GM18505 (cell line): ENCODE measurements at regions not wholly inside any gene's neighbourhood (a gene's known extent, or its start where the extent isn't known, plus 50 kb on each side); places are given as distances from the start of the nearest gene placed in this dataset.

Source experiments
- ATAC-seq: cut with Tn5 transposase; IDR thresholded peaks from one replicate; pipeline ENCODE4 v1.9.1; 2021; ENCODE audit not compliant: unreplicated experiment
- POLR2A ChIP-seq: IDR thresholded peaks from 4 replicates; pipeline ENCODE4 v1.6.1; 2011; ENCODE audit warnings: borderline replicate concordance; ENCODE audit not compliant: insufficient read depth, insufficient read length; ENCODE audit errors: extremely low read depth

DNA sequence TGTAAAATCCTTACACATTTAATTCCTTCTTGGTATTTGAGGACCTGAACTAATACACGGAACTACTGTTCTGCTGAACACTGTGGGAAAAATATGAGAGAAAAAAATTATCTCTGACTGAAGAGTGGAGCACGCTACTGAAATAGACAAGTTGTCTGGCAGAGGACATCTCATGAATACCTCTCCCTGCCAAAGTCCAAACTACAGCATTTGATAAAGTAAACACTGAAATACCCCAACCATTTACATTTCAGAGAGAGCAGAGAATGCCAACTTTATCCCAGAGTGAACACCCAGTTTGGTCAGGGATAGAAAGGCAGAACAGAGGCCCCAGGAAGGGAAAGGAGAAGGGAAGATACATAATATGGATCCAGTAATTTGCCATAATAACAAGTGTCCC lies 920.7 kb downstream of the SQOR start:
- no peak for TF ChIP-seq POLR2A
- no peak for ATAC-seq

GRCh38 chr15:46556010-46556409 lies 921.2 kb downstream of the SQOR start:
- no peak for TF ChIP-seq POLR2A
- no peak for ATAC-seq

GRCh38 chr15:46556559-46557379 lies 921.9 kb downstream of the SQOR start:
- ATAC-seq: no peak
- TF ChIP-seq POLR2A: no peak

DNA sequence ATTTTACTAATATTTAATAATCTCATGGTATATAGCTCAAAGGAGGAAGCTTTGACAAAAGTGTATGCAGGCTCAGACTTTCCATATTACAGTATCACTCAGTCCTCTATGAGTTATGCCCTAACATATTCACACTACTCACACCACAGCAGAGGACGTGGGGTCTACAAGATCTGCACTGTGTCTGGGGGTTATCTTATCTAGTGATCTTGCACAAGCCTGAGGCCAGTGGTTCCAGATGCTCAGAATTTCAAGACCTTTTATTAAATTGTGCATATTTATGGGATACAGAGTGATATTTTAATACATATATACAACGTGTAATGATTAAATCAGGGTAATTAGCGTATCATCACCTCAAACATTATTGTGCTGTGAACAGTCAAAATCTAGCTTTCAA lies 933.1 kb downstream of the SQOR start:
- TF ChIP-seq POLR2A: no peak
- ATAC-seq: no peak

DNA sequence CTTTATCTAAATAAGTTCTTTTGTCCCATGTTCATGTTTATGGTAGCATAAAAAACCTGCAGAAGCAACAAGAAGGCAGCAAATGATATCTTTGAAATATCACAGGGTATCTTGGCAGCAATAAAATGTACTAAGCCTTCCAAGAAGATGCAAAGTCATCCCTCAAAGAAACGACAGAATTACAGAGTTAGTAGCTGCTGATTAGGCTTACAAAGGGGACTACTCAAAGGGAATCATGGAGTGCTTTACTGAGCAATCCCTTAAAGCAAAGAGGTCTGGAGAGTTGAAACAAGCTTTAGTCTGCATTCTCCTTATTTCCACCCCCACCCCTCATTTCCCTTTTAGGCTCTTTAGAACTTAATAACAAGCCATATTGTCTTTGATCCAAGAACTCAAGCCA lies 935.0 kb downstream of the SQOR start:
- no peak for TF ChIP-seq POLR2A
- no peak for ATAC-seq

- no peak for ATAC-seq
- TF ChIP-seq POLR2A: no peak
These were observed 942.0 kb downstream of the SQOR start for GRCh38 chr15:46576646-46577395.

DNA sequence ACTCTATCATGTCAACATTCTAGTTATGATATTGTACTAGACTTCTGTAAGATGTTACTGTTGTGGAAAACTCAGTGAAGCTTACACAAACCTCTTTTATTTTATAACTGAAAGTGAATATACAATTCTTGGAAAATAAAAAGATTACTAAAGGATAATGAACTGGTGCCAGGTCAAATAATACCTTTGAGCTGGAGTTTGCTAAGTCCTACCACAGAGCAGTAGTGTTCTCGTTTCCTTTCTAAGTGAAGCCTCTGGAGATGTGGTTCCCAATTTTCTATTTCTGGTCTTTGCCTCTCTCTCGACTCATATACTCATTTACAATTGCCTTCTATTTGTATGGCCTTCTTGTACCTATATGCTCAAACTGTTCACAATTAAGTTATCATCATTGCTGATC lies 942.9 kb downstream of the SQOR start:
- TF ChIP-seq POLR2A: no peak
- ATAC-seq: no peak

DNA sequence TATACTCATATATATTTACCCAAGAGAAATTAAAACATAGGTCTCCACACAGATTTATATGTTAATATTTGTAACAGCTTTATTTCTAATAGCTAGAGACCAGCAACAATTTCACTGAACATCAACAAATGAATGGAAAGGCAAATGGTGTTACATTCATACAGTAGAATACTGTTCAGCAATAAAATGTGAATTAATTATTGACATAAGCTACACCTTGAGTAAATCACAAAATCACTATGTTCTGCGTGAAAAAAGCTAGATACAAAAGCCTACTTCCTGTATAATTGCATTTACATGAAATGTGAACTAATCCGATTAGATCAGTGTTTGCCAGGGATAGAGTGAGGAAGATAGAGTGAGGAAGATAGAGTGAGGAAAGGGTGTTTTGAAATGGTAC lies 945.7 kb downstream of the SQOR start:
- TF ChIP-seq POLR2A: no peak
- ATAC-seq: no peak

GRCh38 chr15:46580924-46581323 lies 946.1 kb downstream of the SQOR start:
- no peak for ATAC-seq
- no peak for TF ChIP-seq POLR2A

DNA sequence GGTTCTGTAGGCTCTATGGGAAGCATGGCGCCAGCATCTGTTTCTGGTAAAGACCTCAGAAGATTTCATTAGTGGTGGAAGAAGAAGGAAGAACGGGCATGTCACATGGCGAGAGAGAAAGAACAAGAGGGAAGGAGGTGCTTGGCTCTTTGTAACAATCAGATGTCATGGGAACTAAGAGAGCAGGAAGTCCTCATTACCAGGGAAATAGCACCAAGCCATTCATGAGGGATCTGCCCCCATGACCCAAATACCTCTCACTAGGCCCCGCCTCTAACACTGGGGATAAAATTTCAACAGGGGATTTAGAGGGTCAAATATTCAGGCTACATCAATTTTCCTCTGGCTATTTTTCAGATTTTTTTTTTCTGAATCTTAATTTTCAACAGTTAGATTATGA lies 954.3 kb downstream of the SQOR start:
- ATAC-seq: no peak

DNA sequence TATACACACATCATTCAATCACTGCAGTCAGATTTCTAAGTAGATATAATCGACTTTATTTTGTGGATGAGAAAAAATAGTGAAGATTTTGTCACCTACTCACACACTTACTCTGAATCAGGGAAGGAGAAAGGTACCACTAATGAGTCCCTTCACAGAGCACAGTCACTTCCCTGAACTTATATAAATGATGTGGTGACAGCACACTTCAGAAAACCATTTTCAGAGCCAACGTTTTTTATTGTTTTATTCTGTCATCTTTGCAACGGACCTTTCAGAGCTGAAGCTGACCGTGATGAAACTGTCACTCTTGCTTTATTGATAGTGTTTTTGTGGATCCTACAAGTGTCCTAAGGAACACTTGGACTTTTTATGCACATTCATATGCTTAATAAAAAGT lies 956.6 kb downstream of the SQOR start:
- no peak for TF ChIP-seq POLR2A
- ATAC-seq: no peak

More for the DNA sequence above, 954.3 kb downstream of the SQOR start:
- TF ChIP-seq POLR2A: no peak

GRCh38 chr15:46595016-46595415 lies 960.2 kb downstream of the SQOR start:
- no peak for TF ChIP-seq POLR2A
- ATAC-seq: no peak

GRCh38 chr15:46607077-46607476 lies 972.2 kb downstream of the SQOR start:
- TF ChIP-seq POLR2A: no peak
- ATAC-seq: no peak

DNA sequence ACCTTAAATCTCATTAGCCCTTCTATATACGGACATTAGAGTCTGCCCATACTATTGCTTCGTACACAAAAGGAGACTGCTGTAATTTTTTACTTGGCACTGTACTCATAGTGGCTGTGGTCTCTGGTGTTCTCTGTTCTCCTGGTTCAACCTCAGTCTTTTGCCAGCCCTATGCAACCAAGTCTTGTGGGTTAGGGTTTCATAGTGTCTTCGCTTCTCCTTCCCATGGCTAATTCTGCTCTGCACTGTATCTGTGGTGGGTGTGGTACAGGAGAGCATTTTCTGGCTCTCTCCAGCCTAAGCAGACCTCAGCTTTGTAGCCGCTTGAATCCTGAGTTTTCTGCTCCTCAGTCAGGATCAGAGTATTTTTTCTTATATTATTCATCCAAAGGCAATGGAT lies 981.2 kb downstream of the SQOR start:
- TF ChIP-seq POLR2A: no peak
- ATAC-seq: no peak
